Head of caudate nucleus (tissue), 42 donors: ENCODE measurements at regions not wholly inside any gene's neighbourhood (a gene's known extent, or its start where the extent isn't known, plus 50 kb on each side); places are given as distances from the start of the nearest gene placed in this dataset.
"Not testable (repeated sequence)": the region's sequence is repeated elsewhere in the genome, so short reads cannot be mapped to it uniquely, and the experiment has no call there.

Source experiments
- DNase-seq, 42 donors: peaks; one replicate each; pipeline versions ENCODE4 v3.0.0 to v3.0.0-alpha.2; 2020 to 2021; ENCODE audit warnings: mixed read lengths in 7 of 42
- intact Hi-C: fragments of 100-400 bp; cut with DNase I; formaldehyde crosslinking; loops from one replicate; pipeline ENCODE4 v1.15.0; 2022

DNA sequence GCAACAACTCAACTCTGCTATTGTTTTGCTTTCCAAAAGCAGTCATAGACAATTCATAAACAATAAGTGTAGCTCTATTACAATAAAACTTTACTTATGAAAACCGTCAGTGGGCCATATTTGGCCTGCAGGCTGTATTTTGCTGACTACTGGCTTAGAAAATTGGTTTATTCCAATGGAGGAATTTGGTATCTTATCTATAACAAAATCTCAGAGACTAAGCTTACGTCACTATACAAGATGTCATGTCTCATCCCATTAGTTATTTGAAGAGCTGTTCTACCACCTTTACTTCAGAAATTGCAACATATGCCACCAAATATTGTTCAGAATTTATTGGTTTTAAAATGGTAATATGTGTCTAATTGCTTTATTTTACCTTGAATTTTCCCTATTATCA is 436.9 kb downstream of the HTR1B start:
- intact Hi-C loops = no loop called here
- DNase-seq = no peak

DNA sequence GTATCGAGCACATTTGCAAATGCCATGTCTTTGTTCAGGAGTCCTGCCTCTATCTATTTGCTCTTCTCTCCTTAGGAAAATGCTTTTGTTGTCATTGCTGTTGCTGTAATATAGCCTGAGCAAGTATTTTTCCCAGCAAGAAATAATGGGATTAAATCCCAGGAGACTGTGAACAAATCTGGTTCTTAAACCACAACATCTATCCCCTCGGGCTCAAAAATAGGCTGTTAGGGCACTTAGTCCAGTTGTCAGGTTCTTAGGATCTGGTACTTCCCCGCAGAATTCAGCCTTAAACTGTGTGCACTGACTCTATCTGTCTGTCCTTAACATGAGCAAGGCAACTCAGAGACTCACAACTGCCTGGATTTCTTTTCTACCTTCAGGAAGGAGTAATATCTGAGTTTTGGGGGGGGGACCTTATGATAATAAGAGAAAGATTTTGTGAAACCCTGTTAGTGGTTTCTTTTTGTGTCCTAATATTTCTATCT is 437.5 kb downstream of the HTR1B start:
- intact Hi-C loops = no loop called here
- no peak for DNase-seq

DNA sequence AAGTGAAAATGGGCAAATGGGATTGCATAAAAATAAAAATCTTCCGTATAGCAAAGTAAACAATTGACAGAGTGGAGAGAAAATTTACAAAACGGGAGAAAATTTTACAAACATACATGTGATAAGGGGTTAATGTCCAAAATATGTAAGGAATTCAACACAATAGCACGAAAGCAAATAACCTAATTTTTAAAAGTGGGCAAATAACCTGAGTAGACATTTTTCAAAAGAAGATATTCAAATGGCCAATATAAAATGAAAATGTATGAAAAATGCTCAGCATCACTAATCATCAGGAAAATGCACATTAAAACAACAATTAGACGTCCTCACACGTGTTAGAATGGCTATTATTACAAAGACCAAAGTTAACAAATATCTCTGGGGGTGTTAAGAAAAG is 441.5 kb downstream of the HTR1B start:
- intact Hi-C loops = no loop called here
- DNase-seq = no peak

DNA sequence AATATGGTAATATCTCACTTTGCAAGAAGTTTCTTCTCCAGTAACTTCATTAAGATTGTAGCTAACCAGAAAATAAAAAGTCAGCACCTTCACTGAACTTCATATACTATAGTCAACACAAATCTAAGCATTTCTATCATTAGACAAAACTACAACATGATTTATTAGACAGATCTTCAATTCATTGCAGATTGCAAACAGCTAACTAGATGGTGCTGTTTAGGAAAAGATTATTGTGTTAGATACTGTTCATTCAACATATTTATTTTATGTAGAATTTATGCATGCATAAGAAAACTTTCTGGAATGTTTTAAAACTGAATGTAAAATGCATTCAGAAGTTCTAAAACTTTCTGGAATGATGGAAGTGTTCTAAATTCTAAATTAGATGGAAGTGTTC is 442.1 kb downstream of the HTR1B start:
- DNase-seq = no peak
- intact Hi-C loops = no loop called here

DNA sequence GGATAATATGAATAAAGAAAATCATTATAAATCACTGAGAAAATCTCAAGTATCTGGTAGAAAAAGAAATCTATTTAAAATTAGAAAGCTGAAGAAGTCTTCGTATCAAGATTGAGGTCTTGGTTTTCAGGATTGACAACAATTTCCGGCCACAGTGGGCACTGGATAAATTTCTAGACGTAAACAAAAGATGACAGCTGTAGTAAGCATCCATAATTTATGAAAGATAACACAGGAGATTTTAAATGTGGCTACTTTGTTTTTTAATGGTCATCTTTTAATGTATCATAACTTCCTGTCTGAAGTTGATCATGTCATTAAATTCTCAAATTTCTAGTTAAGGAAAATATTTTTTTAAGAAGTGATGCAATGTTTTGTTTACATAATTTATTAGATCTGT is 444.2 kb downstream of the HTR1B start:
- no peak for DNase-seq
- intact Hi-C loops = no loop called here

DNA sequence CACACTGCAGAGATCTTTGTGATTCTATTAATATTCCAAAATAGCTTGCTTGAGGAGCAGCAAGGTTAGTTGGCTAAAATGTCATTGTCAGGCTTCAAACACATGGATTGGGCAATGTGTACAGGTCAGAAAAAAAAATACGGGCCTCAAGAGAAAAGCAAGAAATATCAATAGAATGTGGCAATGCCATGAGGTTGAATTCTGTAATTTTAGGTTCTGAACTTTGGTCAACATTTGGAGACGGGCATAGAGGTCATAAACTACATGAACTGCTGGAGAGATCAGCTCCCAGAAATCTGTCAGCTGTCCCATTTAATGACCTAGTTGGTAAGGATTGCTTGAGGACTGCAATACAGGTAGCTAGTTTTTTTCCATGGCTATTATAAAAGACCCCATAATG is 445.8 kb downstream of the HTR1B start:
- intact Hi-C loops = no loop called here
- no peak for DNase-seq

DNA sequence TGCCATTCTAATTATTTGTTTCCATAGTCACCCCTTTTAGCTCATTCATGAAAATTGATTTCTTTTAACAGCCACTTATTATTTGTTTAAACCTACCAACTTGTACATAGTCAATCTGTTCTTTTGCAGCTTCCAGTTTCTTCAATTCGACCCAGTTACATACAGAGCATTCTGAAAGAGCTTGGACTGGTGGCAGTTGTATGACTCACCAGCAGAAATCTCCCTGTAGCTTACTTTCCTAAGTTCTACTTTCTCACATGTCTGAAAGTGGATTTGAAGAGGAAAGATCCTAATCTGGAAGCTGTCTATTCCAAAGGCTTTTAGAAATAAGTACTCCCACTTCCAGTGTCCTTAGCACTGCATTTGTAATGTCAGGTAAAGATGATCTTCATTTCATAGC is 447.9 kb downstream of the HTR1B start:
- DNase-seq = peak in 2 of 42 donors; percentile 13 to 55
- intact Hi-C loops = no loop called here

DNA sequence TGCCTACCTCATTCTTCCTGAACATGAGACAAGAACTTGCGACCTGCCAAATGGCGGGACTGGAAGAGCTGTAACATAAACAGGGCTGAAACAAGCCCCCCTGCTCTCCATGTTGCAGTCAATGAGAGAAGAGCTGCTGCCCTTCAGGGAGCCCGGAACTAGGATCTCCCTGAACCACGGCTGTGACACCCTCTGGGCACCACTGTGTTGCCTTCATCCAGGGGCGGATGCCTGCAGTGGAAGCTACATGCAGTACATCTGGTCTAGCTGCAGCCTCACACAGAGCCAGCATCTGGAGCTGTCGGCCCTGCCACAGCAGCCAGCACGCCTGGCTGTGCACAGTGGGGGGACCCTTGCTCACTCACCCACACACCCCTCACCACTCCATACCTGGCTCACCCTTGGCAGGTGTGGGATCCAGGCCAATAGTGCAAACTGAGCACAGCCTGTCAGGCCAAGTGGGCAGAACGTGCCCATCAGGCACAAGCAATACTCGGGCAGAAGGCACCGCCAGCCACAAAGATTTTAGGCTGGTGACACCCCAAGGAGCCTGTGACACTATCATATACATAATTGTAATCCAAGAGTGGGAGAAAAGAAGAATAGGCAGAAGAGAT is 451.3 kb downstream of the HTR1B start:
- DNase-seq = no peak
- intact Hi-C loops = no loop called here

DNA sequence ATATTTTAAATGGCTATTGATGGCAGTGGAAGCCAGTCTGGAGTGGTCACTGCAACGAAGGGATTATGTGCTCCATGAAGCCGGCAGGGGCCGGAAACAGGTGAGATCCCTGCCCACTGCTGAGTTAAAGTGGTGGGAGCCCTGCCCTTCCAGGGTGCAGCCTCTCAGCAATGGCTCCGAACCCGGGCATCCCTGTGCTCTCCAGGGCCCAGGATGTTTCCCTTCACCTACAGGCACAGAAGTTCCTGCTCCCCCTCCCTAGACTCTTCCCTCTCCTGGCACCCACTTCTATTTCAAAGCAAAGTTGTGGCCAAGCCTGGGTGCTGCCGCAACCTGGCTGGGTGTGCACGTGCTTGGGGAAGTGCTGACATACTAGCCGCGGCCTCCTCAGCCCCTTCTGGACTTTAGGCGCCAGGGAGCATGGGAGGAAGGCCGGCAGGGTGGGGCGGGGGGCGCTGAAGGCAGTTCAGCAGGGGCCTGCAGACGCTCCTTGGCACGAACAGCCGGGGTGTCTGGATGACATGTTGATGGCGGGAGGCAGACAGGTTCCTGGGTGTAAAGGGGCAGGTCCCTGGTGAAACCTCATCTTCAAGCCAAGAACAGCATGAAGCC is 452.3 kb downstream of the HTR1B start:
- intact Hi-C loops = no loop called here
- DNase-seq = no peak

DNA sequence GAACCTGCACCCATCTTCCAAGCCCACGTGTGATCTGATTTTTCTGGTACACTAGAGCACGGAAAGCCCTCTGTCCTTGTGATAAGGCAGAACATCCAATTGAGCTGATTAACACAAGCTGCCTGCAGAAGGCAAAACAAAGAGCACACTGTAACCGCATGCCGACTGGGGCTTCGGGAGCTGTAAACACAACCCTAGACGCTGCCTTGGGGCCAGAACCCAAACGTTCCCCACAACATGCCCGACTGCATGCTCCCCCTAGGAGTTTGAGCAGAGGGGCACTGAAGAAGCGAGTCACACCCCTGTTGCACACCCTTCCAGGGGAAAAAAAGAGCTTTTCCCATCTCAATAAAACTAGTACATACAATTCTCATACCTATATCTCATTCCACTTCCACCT is 470.7 kb downstream of the HTR1B start:
- no peak for DNase-seq
- intact Hi-C loops = no loop called here

DNA sequence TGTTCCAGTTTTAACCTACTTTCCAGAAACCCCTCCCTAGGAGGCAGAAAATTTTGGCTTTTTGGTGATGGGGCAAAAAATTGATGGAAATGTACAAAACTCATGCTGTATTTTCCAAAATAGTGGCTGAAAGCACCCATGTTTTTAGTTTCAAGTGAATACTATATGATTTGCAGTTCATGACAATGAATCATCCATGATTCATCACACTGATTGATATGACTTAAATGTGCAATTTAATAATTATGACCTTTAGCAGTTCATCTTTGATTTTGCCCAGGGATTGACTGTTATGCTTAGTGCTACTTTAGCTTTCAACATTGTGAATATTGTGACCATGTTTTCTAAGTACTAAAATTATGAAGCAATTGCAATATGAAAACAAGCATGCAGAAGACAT is 478.7 kb downstream of the HTR1B start:
- intact Hi-C loops = no loop called here
- DNase-seq = no peak

DNA sequence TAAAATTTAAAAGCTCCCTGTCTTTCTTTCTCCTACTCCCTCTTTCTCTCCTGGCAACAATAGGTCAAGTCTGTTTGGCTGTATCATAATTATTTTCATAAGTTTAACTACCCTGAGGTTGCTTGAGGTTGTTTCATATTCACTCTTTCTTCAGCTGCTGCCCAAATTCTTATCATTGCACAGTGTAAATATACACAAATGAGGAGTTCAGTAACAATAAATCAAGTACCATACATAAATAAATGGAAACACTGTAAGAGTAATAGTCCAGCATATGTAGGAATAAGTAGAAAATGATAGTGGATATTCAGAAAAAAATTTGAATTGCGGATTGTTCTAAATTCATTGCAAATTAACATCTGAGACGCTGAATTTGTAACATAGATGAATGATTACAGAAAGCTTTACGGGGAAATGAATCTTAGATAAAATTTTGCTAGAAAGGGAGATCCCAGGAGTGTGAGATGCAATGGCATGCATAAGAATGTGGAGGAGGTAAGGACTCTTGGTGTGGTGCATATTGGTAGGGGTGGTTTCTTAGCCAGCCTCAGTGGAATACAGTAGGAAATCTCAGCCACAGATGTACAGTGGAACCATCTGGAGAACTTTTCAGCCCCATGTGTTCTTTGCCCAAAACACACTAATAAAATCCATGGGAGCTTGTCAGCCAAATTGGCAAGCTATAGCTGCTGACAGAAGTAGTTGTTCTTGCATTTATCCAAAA is 480.7 kb downstream of the HTR1B start:
- intact Hi-C loops = no loop called here
- no peak for DNase-seq

DNA sequence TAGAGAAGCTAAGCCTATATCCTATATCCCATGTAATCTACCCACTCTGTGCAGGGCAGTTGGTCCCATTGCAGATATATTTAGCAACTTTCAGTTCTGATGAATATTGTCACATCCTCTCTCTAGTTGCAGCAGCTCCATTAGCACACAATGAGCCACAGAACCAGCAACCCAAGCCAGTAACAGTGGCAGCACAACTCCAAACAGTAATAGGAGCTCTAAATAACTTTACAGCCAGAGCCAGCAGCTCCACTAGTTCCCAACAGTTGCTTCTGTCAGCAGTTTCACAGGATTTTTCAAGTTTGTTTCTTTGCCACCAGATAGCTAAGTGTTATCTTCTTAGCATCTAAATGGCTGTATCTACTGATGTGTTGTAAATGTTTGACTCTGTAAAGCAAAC is 490.8 kb downstream of the HTR1B start:
- no peak for DNase-seq
- intact Hi-C loops = no loop called here

DNA sequence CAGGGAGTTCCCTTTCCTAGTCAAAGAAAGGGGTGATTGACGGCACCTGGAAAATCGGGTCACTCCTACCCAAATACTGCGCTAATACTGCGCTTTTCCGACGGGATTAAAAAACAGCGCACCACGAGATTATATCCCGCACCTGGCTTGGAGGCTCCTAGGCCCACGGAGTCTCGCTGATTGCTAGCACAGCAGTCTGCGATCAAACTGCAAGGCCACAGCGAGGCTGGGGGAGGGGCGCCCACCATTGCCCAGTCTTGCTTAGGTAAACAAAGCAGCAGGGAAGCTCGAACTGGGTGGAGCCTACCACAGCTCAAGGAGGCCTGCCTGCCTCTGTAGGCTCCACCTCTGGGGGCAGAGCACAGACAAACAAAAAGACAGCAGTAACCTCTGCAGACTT is 504.1 kb downstream of the HTR1B start:
- DNase-seq, intact Hi-C loops: not testable (repeated sequence)

DNA sequence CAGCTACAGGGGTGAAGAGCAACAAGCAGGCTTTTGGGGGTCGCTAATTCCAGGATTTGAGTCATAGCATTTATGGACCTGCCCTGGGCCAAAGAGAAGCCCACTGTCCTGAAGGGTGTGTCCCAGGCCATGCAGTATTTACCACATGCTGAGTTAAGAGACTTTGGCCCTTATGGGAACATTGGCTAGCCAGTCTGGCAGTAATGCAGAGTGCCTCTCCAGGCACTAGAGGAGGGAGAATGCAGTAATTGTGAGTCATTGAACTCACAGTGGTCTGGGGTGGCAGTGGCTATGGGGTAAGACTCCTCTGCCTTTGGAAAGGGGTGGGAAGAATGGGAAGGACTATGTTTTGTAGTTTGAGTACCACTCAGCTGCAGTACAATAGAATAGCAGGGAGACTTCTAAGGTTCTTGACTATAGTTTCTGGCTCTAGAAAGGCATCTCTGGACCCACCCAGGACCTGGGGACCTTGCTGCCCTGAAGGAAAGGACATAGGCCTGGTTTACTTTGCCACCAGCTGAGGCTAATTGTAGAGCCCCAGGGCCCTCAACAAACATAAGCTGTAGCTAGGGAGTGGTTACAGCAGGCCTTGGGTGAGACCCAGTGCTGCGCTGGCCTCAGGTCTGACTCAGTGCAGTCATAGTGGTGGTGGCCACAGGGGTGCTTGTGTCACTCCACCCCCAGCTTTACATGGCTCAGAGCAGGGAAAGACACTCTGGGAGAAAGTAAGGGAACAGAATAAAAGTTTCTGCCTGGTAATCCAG is 520.9 kb downstream of the HTR1B start:
- intact Hi-C loops = no loop called here
- DNase-seq = no peak

DNA sequence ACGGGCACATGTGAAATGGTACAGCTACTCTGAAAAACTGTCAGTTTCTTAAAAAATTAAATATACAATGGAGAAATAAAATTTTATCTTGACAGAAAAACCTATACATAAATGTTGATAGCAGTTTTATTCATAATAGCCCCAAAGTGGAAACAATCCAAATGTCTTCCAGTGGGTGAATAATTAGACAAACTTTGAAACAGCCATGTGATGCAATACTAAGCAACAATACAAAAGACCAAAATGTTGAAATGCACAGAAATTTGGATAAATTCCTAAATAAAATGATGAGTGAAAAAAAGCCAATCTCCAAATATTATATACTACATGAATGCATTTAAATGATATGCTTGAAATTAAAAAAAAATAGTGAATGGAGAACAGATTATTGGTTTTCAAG is 523.1 kb downstream of the HTR1B start:
- no peak for DNase-seq
- intact Hi-C loops = no loop called here

DNA sequence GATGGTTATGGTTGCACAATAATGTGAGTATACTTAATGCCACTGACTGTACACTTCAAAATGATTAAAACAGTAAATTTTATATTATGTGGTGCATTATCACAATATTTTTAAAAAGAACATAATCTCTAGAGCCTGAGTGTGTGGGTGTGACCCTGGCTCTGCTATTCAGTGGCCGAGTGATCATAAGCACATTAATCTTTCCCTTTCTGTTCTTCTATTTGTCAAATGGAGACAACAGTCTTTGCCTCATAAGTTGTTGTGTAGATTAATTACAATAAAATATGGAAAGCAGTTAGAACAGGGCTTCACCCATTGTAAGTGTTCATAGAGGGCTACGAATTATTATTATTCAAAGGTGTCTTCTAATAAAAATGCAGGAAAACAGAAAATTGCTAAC is 548.6 kb downstream of the HTR1B start:
- DNase-seq = no peak
- intact Hi-C loops = no loop called here

DNA sequence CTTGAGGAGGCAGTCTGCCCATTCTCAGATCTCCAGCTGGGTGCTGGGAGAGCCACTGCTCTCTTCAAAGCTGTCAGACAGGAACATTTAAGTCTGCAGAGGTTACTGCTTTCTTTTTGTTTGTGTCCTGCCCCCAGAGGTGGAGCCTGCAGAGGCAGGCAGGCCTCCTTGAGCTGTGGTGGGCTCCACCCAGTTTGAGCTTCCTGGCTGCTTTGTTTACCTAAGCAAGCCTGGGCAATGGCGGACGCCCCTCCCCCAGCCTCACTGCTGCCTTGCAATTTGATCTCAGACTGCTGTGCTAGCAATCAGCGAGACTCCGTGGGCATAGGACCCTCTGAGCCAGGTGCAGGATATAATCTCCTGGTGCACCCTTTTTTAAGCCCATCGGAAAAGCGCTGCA is 557.8 kb downstream of the HTR1B start:
- intact Hi-C loops, DNase-seq: not testable (repeated sequence)

DNA sequence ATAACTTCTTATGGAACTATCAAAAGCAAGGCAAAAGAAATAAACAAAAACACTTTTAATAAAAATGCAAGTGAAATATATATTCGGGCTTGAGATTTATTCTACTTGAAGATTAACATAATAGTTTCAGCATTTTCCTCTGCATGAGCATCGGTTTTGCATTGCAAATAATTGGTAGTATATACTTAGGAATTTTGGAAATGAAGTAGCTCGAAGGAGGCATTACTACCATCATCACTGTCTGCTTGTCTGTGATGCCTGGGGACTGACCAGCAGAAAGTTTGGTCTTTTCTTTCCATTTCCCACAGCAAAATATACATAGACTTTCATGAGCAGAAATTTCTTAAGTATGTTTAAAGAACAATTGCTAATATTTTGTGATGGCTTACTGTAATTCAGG is 570.7 kb downstream of the HTR1B start:
- no peak for DNase-seq
- intact Hi-C loops = no loop called here

DNA sequence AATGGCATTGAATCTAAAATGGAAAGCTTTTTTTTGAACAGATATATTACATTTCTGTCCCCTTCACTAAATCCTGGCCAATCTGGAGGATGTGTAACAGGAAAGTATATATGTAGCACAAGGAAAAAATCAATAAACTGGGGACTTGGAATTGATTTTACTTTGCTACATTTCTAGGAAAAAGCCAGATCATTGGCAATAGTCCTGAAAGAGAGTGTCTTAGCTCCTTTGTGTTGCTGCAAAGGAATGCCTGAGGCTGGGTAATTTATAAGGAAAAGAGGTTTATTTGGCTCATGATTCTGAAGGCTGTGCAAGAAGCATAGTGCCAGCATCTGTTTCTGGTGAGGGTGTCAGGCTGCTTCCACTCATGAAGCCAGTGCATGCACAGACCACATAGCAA is 574.9 kb downstream of the HTR1B start:
- intact Hi-C loops = no loop called here
- no peak for DNase-seq
